ENCODE measurements at regions not wholly inside any gene's neighbourhood (a gene's known extent, or its start where the extent isn't known, plus 50 kb on each side); places are given as distances from the start of the nearest gene placed in this dataset.
"Not testable (repeated sequence)": the region's sequence is repeated elsewhere in the genome, so short reads cannot be mapped to it uniquely, and the experiment has no call there.

GRCh38 chr4:118424062-118424461 lies 71.3 kb upstream of the PRSS12 start:
- H3K9ac ChIP-seq (ENCODE audit: low read length); H3K4me3 ChIP-seq (replicated peaks in 1 of 2; ENCODE audit: low read depth in 1 of 2, low read length in 2 of 2); H3K9me2 ChIP-seq (ENCODE audit: insufficient read depth); H3K27ac ChIP-seq (ENCODE audit: low read depth, low read length); H3K9me3 ChIP-seq (ENCODE audit: control insufficient read depth in 1 of 2, insufficient read depth in 1 of 2, low read depth in 1 of 2, low read length in 2 of 2); H3K4me1 ChIP-seq (ENCODE audit: control insufficient read depth in 1 of 2, insufficient read depth in 2 of 2, low read length in 2 of 2); H3K27me3 ChIP-seq (ENCODE audit: insufficient read depth, low read length); H4K20me1 ChIP-seq (ENCODE audit: insufficient read depth); ATAC-seq; H3K79me2 ChIP-seq (ENCODE audit: insufficient read depth, low read length); POLR2A ChIA-PET; intact Hi-C loops (cut with micrococcal nuclease); H3K36me3 ChIP-seq (ENCODE audit: control insufficient read depth in 1 of 2, insufficient read depth in 2 of 2, low read length in 2 of 2); BruUV-seq (replicated peaks): not testable (repeated sequence)
- peak; percentile 67 for TF ChIP-seq RAD21 (IDR thresholded peaks at IDR 0.05; ENCODE audit: low read depth)
- TF ChIP-seq CTCF (IDR thresholded peaks at IDR 0.05 in 2 of 3, conservative IDR thresholded peaks at IDR 0.05 in 1 of 3; ENCODE audit: borderline replicate concordance in 1 of 3, insufficient read depth in 1 of 3, low read depth in 2 of 3, low read length in 2 of 3) = peak; percentile 44 to 59 (median 45); a peak in 5 of 6 replicates
- peak; percentile 40 for DNase-seq (ENCODE audit: low read depth, low spot score)
- H2AFZ ChIP-seq (ENCODE audit: low read depth, low read length, poor library complexity, severe bottlenecking) = peak overlapping the region; percentile 84
- peak overlapping the region; percentile 48; the same call in 1 of the 2 replicates for H3K4me2 ChIP-seq (ENCODE audit: low read length)
- RAD21 ChIA-PET (ENCODE audit: low non-redundant PET in 1 of 2, low total read pairs in 2 of 2, uncharacterized antibody in 2 of 2, unreplicated experiment in 2 of 2) = interaction anchor here in 1 of 2 experiments (0.5 kb wide), 1 partner anchor 254 kb away, joined by 3 read pairs; no protein-coding TSS in a partner anchor
- CTCF ChIA-PET = interaction anchor here (0.6 to 1.0 kb wide), 7 partner anchors 11 to 270 kb away, joined by 3 to 8 read pairs (median 3); partner anchors contain the start of gene PRSS12

GRCh38 chr4:118428881-118429280 lies 76.1 kb upstream of the PRSS12 start:
- H3K27ac ChIP-seq (ENCODE audit: low read depth, low read length); H2AFZ ChIP-seq (ENCODE audit: low read depth, low read length, poor library complexity, severe bottlenecking); RAD21 ChIA-PET (ENCODE audit: low non-redundant PET in 1 of 2, low total read pairs in 2 of 2, uncharacterized antibody in 2 of 2, unreplicated experiment in 2 of 2); CTCF ChIA-PET; H3K27me3 ChIP-seq (ENCODE audit: insufficient read depth, low read length); BruUV-seq (replicated peaks); ATAC-seq; H3K4me2 ChIP-seq (ENCODE audit: low read length); POLR2A ChIA-PET; H3K4me1 ChIP-seq (ENCODE audit: control insufficient read depth in 1 of 2, insufficient read depth in 2 of 2, low read length in 2 of 2); H3K79me2 ChIP-seq (ENCODE audit: insufficient read depth, low read length); DNase-seq (ENCODE audit: low read depth, low spot score); H4K20me1 ChIP-seq (ENCODE audit: insufficient read depth); H3K9me2 ChIP-seq (ENCODE audit: insufficient read depth); intact Hi-C loops (cut with micrococcal nuclease); H3K4me3 ChIP-seq (replicated peaks in 1 of 2; ENCODE audit: low read depth in 1 of 2, low read length in 2 of 2); H3K9ac ChIP-seq (ENCODE audit: low read length); H3K9me3 ChIP-seq (ENCODE audit: control insufficient read depth in 1 of 2, insufficient read depth in 1 of 2, low read depth in 1 of 2, low read length in 2 of 2); H3K36me3 ChIP-seq (ENCODE audit: control insufficient read depth in 1 of 2, insufficient read depth in 2 of 2, low read length in 2 of 2): not testable (repeated sequence)

- H3K4me3 ChIP-seq (replicated peaks in 1 of 2; ENCODE audit: low read depth in 1 of 2, low read length in 2 of 2); H3K9ac ChIP-seq (ENCODE audit: low read length); H3K27me3 ChIP-seq (ENCODE audit: insufficient read depth, low read length); POLR2A ChIA-PET; H2AFZ ChIP-seq (ENCODE audit: low read depth, low read length, poor library complexity, severe bottlenecking); H3K4me2 ChIP-seq (ENCODE audit: low read length); H3K36me3 ChIP-seq (ENCODE audit: control insufficient read depth in 1 of 2, insufficient read depth in 2 of 2, low read length in 2 of 2); intact Hi-C loops (cut with micrococcal nuclease); H3K79me2 ChIP-seq (ENCODE audit: insufficient read depth, low read length); H3K9me3 ChIP-seq (ENCODE audit: control insufficient read depth in 1 of 2, insufficient read depth in 1 of 2, low read depth in 1 of 2, low read length in 2 of 2); RAD21 ChIA-PET (ENCODE audit: low non-redundant PET in 1 of 2, low total read pairs in 2 of 2, uncharacterized antibody in 2 of 2, unreplicated experiment in 2 of 2); H4K20me1 ChIP-seq (ENCODE audit: insufficient read depth); H3K27ac ChIP-seq (ENCODE audit: low read depth, low read length); DNase-seq (ENCODE audit: low read depth, low spot score); BruUV-seq (replicated peaks); CTCF ChIA-PET; H3K4me1 ChIP-seq (ENCODE audit: control insufficient read depth in 1 of 2, insufficient read depth in 2 of 2, low read length in 2 of 2); ATAC-seq; H3K9me2 ChIP-seq (ENCODE audit: insufficient read depth): not testable (repeated sequence)
These were observed 79.6 kb upstream of the PRSS12 start for GRCh38 chr4:118432359-118432758.

- BruUV-seq (replicated peaks); H2AFZ ChIP-seq (ENCODE audit: low read depth, low read length, poor library complexity, severe bottlenecking); CTCF ChIA-PET; H3K36me3 ChIP-seq (ENCODE audit: control insufficient read depth in 1 of 2, insufficient read depth in 2 of 2, low read length in 2 of 2); intact Hi-C loops (cut with micrococcal nuclease); H3K27me3 ChIP-seq (ENCODE audit: insufficient read depth, low read length); H3K4me2 ChIP-seq (ENCODE audit: low read length); H3K4me1 ChIP-seq (ENCODE audit: control insufficient read depth in 1 of 2, insufficient read depth in 2 of 2, low read length in 2 of 2); H3K9me3 ChIP-seq (ENCODE audit: control insufficient read depth in 1 of 2, insufficient read depth in 1 of 2, low read depth in 1 of 2, low read length in 2 of 2); H3K9me2 ChIP-seq (ENCODE audit: insufficient read depth); DNase-seq (ENCODE audit: low read depth, low spot score); H3K27ac ChIP-seq (ENCODE audit: low read depth, low read length); RAD21 ChIA-PET (ENCODE audit: low non-redundant PET in 1 of 2, low total read pairs in 2 of 2, uncharacterized antibody in 2 of 2, unreplicated experiment in 2 of 2); H3K9ac ChIP-seq (ENCODE audit: low read length); ATAC-seq; POLR2A ChIA-PET; H4K20me1 ChIP-seq (ENCODE audit: insufficient read depth); H3K4me3 ChIP-seq (replicated peaks in 1 of 2; ENCODE audit: low read depth in 1 of 2, low read length in 2 of 2); H3K79me2 ChIP-seq (ENCODE audit: insufficient read depth, low read length): not testable (repeated sequence)
These were observed 81.0 kb upstream of the PRSS12 start for GRCh38 chr4:118433612-118434375.
